Fibroblast of lung (primary cell): ENCODE measurements at regions not wholly inside any gene's neighbourhood (a gene's known extent, or its start where the extent isn't known, plus 50 kb on each side); places are given as distances from the start of the nearest gene placed in this dataset.

Experiments
- CTCF ChIP-seq, 2 donors: IDR thresholded peaks in 1 of 2; conservative IDR thresholded peaks in 1 of 2; 1 replicate in 1 of 2; 2 replicates in 1 of 2; pipeline ENCODE4 v1.5.1; 2011 to 2012; ENCODE audit warnings: low read length in 2 of 2, control low read depth in 1 of 2, inconsistent platforms in 1 of 2, low read depth in 1 of 2, mild to moderate bottlenecking in 1 of 2
- EZH2 ChIP-seq: IDR thresholded peaks from 2 replicates; pipeline ENCODE4 v1.5.1; 2012; ENCODE audit warnings: low read length, control low read depth, mild to moderate bottlenecking; ENCODE audit errors: missing control alignments

GRCh38 chr11:107251298-107251697 is 206.3 kb downstream of the CWF19L2 start:
- TF ChIP-seq CTCF (conservative IDR thresholded peaks at IDR 0.05 in 1 of 2, IDR thresholded peaks at IDR 0.05 in 1 of 2; ENCODE audit: low read depth in 1 of 2, low read length in 2 of 2) (no peak), EZH2 (no peak)
